ENCODE measurements at regions not wholly inside any gene's neighbourhood (a gene's known extent, or its start where the extent isn't known, plus 50 kb on each side); places are given as distances from the start of the nearest gene placed in this dataset.

GRCh38 chr6:44582930-44583329 is 195.4 kb downstream of the CDC5L start:
- Mint-ChIP-seq H3K4me3 (no peak overlapping the region), H3K9me3 (peaks cover 12% of the 10 kb centered on the region), H3K36me3 (ENCODE audit: low read depth) (no peaks in the 10 kb centered on the region), H3K4me1 (ENCODE audit: low read depth) (no peaks in the 10 kb centered on the region), H3K27ac (no peak overlapping the region), H3K27me3 (peaks cover 7% of the 10 kb centered on the region)
- ATAC-seq (ENCODE audit: poor library complexity) (no peak), DNase-seq (no peak)
- Histone ChIP-seq H3K4me3 (ENCODE audit: low read length) (no peak overlapping the region), H3K27me3 (ENCODE audit: control insufficient read depth in 1 of 2, insufficient read depth in 2 of 2, low read length in 2 of 2) (no peaks in the 10 kb centered on the region), H3K9me3 (ENCODE audit: control insufficient read depth in 1 of 2, insufficient read depth in 1 of 2, low read length in 2 of 2) (peaks cover 0 to 10% of the 10 kb centered on the region in 2 experiments), H3K36me3 (ENCODE audit: insufficient read depth, low read length) (no peaks in the 10 kb centered on the region), H3K4me1 (ENCODE audit: insufficient read depth, low read length) (no peaks in the 10 kb centered on the region), H3K27ac (ENCODE audit: low read depth in 1 of 2, low read length in 2 of 2) (no peak overlapping the region)
- ChIA-PET POLR2A (no interaction called here), CTCF (no interaction called here)
- no peak for TF ChIP-seq CTCF (IDR thresholded peaks at IDR 0.05)
- intact Hi-C loops (cut with DNase I, micrococcal nuclease), result no loop called here

DNA sequence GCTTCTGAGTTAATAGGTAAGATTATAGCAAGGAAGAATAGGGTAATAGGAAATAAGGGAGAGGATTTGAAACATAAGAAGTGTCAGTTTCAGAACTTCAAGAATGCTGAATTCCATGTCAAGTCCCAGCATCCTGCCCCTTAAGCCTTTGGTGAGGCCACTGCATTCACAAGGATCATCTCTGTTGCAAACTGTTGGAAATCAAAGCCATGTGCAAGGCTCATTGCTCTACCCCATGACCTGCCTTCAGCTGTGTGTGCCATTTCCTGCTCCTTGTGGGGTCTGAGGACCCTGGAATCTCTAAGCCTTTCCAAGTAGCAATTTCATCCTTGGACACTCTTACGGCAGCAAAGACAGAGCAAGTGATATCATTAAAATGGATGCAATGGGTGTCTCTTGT is 203.0 kb downstream of the CDC5L start:
- Mint-ChIP-seq H3K9me3 (peaks cover under 1% of the 10 kb centered on the region), H3K27me3 (peaks cover 13% of the 10 kb centered on the region), H3K4me1 (ENCODE audit: low read depth) (no peaks in the 10 kb centered on the region), H3K27ac (no peak overlapping the region), H3K4me3 (no peak overlapping the region), H3K36me3 (ENCODE audit: low read depth) (no peaks in the 10 kb centered on the region)
- no peaks in the 10 kb centered on the region for H3K4me1 ChIP-seq (ENCODE audit: insufficient read depth, low read length)
- TF ChIP-seq CTCF (IDR thresholded peaks at IDR 0.05), result no peak
- intact Hi-C loops (cut with DNase I, micrococcal nuclease), result no loop called here
- H3K4me3 ChIP-seq (ENCODE audit: low read length), result no peak overlapping the region
- no peaks in the 10 kb centered on the region for H3K36me3 ChIP-seq (ENCODE audit: insufficient read depth, low read length)
- H3K27me3 ChIP-seq (ENCODE audit: control insufficient read depth in 1 of 2, insufficient read depth in 2 of 2, low read length in 2 of 2), result peaks cover 0 to 3% of the 10 kb centered on the region in 2 experiments
- CTCF ChIA-PET, result interaction anchor here (2.2 kb wide), 1 partner anchor 1124 kb away, joined by 4 read pairs; no protein-coding TSS in a partner anchor
- no peak for DNase-seq
- no peaks in the 10 kb centered on the region for H3K9me3 ChIP-seq (ENCODE audit: control insufficient read depth in 1 of 2, insufficient read depth in 1 of 2, low read length in 2 of 2)
- no peak for ATAC-seq (ENCODE audit: poor library complexity)
- POLR2A ChIA-PET, result no interaction called here
- no peak overlapping the region for H3K27ac ChIP-seq (ENCODE audit: low read depth in 1 of 2, low read length in 2 of 2)

GRCh38 chr6:44593539-44593944 is 206.0 kb downstream of the CDC5L start:
- Histone ChIP-seq H3K4me3 (ENCODE audit: low read length) (no peak overlapping the region), H3K27me3 (ENCODE audit: control insufficient read depth in 1 of 2, insufficient read depth in 2 of 2, low read length in 2 of 2) (peaks cover 0 to 5% of the 10 kb centered on the region in 2 experiments), H3K27ac (ENCODE audit: low read depth in 1 of 2, low read length in 2 of 2) (no peak overlapping the region), H3K36me3 (ENCODE audit: insufficient read depth, low read length) (no peaks in the 10 kb centered on the region), H3K4me1 (ENCODE audit: insufficient read depth, low read length) (no peaks in the 10 kb centered on the region), H3K9me3 (ENCODE audit: control insufficient read depth in 1 of 2, insufficient read depth in 1 of 2, low read length in 2 of 2) (no peaks in the 10 kb centered on the region)
- Mint-ChIP-seq H3K27me3 (peaks cover 13% of the 10 kb centered on the region), H3K36me3 (ENCODE audit: low read depth) (no peaks in the 10 kb centered on the region), H3K9me3 (no peaks in the 10 kb centered on the region), H3K27ac (no peak overlapping the region), H3K4me3 (no peak overlapping the region), H3K4me1 (ENCODE audit: low read depth) (no peaks in the 10 kb centered on the region)
- ChIA-PET POLR2A (no interaction called here), CTCF (no interaction called here)
- DNase-seq (peak; percentile 3 to 71 (median 32)), ATAC-seq (ENCODE audit: poor library complexity) (peak; percentile 44)
- intact Hi-C loops (cut with DNase I, micrococcal nuclease), result loop anchor here (2.0 kb wide), 2 partner anchors 1121 to 1329 kb away; no protein-coding TSS in a partner anchor
- peak; percentile 60 for TF ChIP-seq CTCF (IDR thresholded peaks at IDR 0.05)
